OCI-M1 (cell line): ENCODE measurements at regions not wholly inside any gene's neighbourhood (a gene's known extent, or its start where the extent isn't known, plus 50 kb on each side); places are given as distances from the start of the nearest gene placed in this dataset.
"Not testable (repeated sequence)": the region's sequence is repeated elsewhere in the genome, so short reads cannot be mapped to it uniquely, and the experiment has no call there.

Source experiments
- DNase-seq: peaks from one replicate; lab custom pipeline; 2025; lab: John Stamatoyannopoulos, UW

GRCh38 chr5:91928754-91929521 is 545.8 kb upstream of the ARRDC3 start:
- peak; percentile 70 for DNase-seq

- DNase-seq, result no peak
These were observed 544.3 kb upstream of the ARRDC3 start for GRCh38 chr5:91927439-91927838.

- DNase-seq, result no peak
These were observed 542.1 kb upstream of the ARRDC3 start for GRCh38 chr5:91925249-91925648.

- not testable (repeated sequence) for DNase-seq
These were observed 534.1 kb upstream of the ARRDC3 start for GRCh38 chr5:91917037-91917814.

- peak; percentile 54 for DNase-seq
These were observed 527.5 kb upstream of the ARRDC3 start for GRCh38 chr5:91910655-91911054.

- DNase-seq, result peak; percentile 52
These were observed 527.1 kb upstream of the ARRDC3 start for GRCh38 chr5:91910247-91910646.

- DNase-seq, result no peak
These were observed 523.4 kb upstream of the ARRDC3 start for GRCh38 chr5:91906494-91906893.

GRCh38 chr5:91906027-91906426 is 522.9 kb upstream of the ARRDC3 start:
- DNase-seq, result no peak

- no peak for DNase-seq
These were observed 515.8 kb upstream of the ARRDC3 start for GRCh38 chr5:91898898-91899297.

- no peak for DNase-seq
These were observed 514.9 kb upstream of the ARRDC3 start for GRCh38 chr5:91898019-91898418.

- DNase-seq, result no peak
These were observed 505.7 kb upstream of the ARRDC3 start for GRCh38 chr5:91888810-91889209.

- no peak for DNase-seq
These were observed 502.5 kb upstream of the ARRDC3 start for GRCh38 chr5:91885291-91886265.

GRCh38 chr5:91884036-91884435 is 500.9 kb upstream of the ARRDC3 start:
- DNase-seq, result no peak

GRCh38 chr5:91875196-91875779 is 492.2 kb upstream of the ARRDC3 start:
- no peak for DNase-seq

- peak; percentile 42 for DNase-seq
These were observed 484.7 kb upstream of the ARRDC3 start for GRCh38 chr5:91867799-91868198.

- DNase-seq, result peak; percentile 41
These were observed 482.8 kb upstream of the ARRDC3 start for GRCh38 chr5:91865915-91866314.

- peak; percentile 38 for DNase-seq
These were observed 481.8 kb upstream of the ARRDC3 start for GRCh38 chr5:91864962-91865361.

- no peak for DNase-seq
These were observed 468.6 kb upstream of the ARRDC3 start for GRCh38 chr5:91851670-91852069.

GRCh38 chr5:91850031-91850430 is 466.9 kb upstream of the ARRDC3 start:
- DNase-seq, result no peak

- DNase-seq, result no peak
These were observed 466.0 kb upstream of the ARRDC3 start for GRCh38 chr5:91849069-91849468.

GRCh38 chr5:91848453-91848852 is 465.3 kb upstream of the ARRDC3 start:
- no peak for DNase-seq

- DNase-seq, result no peak
These were observed 458.3 kb upstream of the ARRDC3 start for GRCh38 chr5:91841423-91841822.
